Tibial artery (tissue), 4 donors: ENCODE measurements at regions not wholly inside any gene's neighbourhood (a gene's known extent, or its start where the extent isn't known, plus 50 kb on each side); places are given as distances from the start of the nearest gene placed in this dataset.
"Not testable (repeated sequence)": the region's sequence is repeated elsewhere in the genome, so short reads cannot be mapped to it uniquely, and the experiment has no call there.

ENCODE experiments used
- DNase-seq, 2 donors: peaks; one replicate each; pipeline ENCODE4 v3.0.0-alpha.2; 2019
- H3K27ac ChIP-seq, 2 donors: fragments of 200-600 bp; sonication (generic) in 1 of 2; 1 replicate in 1 of 2; 2 replicates in 1 of 2; pipeline ENCODE4 v1.5.1; 2018 to 2019; ENCODE audit warnings: mild to moderate bottlenecking in 1 of 2
- H3K27me3 ChIP-seq, 2 donors: fragments of 200-600 bp; sonication (generic) in 1 of 2; one replicate each; pipeline versions ENCODE4 v1.5.1 to v1.6.0; 2016 to 2019
- H3K36me3 ChIP-seq, 3 donors: fragments of 200-600 bp; sonication (generic) in 2 of 3; one replicate each; pipeline ENCODE4 v1.5.1; 2016 to 2019; ENCODE audit warnings: mild to moderate bottlenecking in 2 of 3
- H3K4me1 ChIP-seq, 4 donors: fragments of 200-600 bp; sonication (generic) in 2 of 4; 1 replicate in 3 of 4; 2 replicates in 1 of 4; pipeline ENCODE4 v1.5.1; 2016 to 2019
- H3K4me3 ChIP-seq, 2 donors: fragments of 200-600 bp; sonication (generic) in 1 of 2; 1 replicate in 1 of 2; 2 replicates in 1 of 2; pipeline ENCODE4 v1.5.1; 2018 to 2019; ENCODE audit warnings: mild to moderate bottlenecking in 2 of 2
- H3K9me3 ChIP-seq, 3 donors: fragments of 200-600 bp; sonication (generic) in 1 of 3; one replicate each; pipeline ENCODE4 v1.5.1; 2016 to 2019
- CTCF ChIP-seq, 2 experiments: fragments of 200-600 bp in 1 of 2; fragments of 450-650 bp in 1 of 2; IDR thresholded peaks; one replicate each; pipeline ENCODE4 v1.5.1; 2017 to 2019; ENCODE audit warnings: antibody characterized with exemption in 2 of 2, mild to moderate bottlenecking in 1 of 2, moderate library complexity in 1 of 2
- intact Hi-C: fragments of 100-400 bp; cut with DNase I; formaldehyde crosslinking; loops from one replicate; pipeline ENCODE4 v1.15.0; 2023; ENCODE audit warnings: low total_unique reads

- no peak overlapping the region for H3K27ac ChIP-seq
- intact Hi-C loops = no loop called here
- no peak overlapping the region for H3K4me3 ChIP-seq
- DNase-seq = no peak
- no peaks in the 10 kb centered on the region for H3K36me3 ChIP-seq
- no peak for TF ChIP-seq CTCF (IDR thresholded peaks at IDR 0.05)
- H3K9me3 ChIP-seq = no peaks in the 10 kb centered on the region
- H3K4me1 ChIP-seq = peaks cover 0 to 27% (median 11%) of the 10 kb centered on the region in 4 donors
- H3K27me3 ChIP-seq = no peaks in the 10 kb centered on the region
Observed at GRCh38 chr1:244303610-244303969, 148.1 kb downstream of the ADSS2 start.

DNA sequence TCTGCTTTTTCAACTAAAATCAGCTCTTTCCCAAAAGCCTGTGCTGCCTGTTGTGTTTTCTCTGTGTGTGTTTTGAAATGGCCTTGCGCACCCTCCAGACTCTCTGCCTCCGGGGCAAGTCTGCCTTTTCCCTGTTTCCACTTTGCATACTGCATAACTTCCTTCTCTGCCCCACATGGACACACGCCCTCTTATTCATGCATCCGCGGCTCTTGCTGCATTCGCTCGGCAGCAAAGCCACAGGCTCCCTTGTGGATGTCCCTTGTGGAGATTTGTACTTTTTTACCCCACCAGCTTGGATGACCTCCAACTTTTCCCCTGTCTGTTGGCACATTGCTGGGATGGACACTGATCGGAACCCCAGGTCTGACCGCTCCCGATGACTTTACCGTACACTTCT is 147.6 kb downstream of the ADSS2 start:
- intact Hi-C loops = no loop called here
- H3K27me3 ChIP-seq = no peaks in the 10 kb centered on the region
- H3K9me3 ChIP-seq = no peaks in the 10 kb centered on the region
- no peak for DNase-seq
- H3K4me1 ChIP-seq = peaks cover 0 to 25% (median 11%) of the 10 kb centered on the region in 4 donors
- H3K4me3 ChIP-seq = no peak overlapping the region
- H3K27ac ChIP-seq = no peak overlapping the region
- H3K36me3 ChIP-seq = no peaks in the 10 kb centered on the region
- no peak for TF ChIP-seq CTCF (IDR thresholded peaks at IDR 0.05)

DNA sequence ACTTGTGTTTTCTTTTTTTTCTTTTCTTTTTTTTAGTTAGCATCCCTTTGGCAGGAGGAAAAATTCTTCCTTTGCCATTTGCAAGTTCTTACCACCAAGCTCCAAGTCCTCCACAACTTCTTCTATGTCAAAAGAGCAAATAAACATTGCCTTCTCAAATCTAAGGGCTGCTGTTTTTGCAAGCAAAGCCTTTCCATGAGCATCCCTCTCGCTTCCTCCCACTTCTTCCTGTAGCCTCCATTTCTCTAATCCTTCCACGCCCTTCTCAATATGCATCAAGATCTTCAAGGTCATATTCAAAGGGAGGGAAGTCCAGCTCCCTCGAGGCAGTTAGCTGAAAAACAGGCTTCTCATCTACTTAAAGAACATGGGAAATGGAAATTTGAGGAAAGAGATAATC is 147.1 kb downstream of the ADSS2 start:
- Histone ChIP-seq H3K36me3 (no peaks in the 10 kb centered on the region), H3K27ac (no peak overlapping the region), H3K4me1 (peaks cover 0 to 21% (median 11%) of the 10 kb centered on the region in 4 donors), H3K4me3 (no peak overlapping the region), H3K9me3 (no peaks in the 10 kb centered on the region), H3K27me3 (no peaks in the 10 kb centered on the region)
- no peak for TF ChIP-seq CTCF (IDR thresholded peaks at IDR 0.05)
- intact Hi-C loops = no loop called here
- DNase-seq = no peak

- no peaks in the 10 kb centered on the region for H3K36me3 ChIP-seq
- no peak for TF ChIP-seq CTCF (IDR thresholded peaks at IDR 0.05)
- H3K9me3 ChIP-seq = no peaks in the 10 kb centered on the region
- H3K27ac ChIP-seq = no peak overlapping the region
- no peak for DNase-seq
- intact Hi-C loops = no loop called here
- no peaks in the 10 kb centered on the region for H3K27me3 ChIP-seq
- H3K4me3 ChIP-seq = no peak overlapping the region
- peaks cover 0 to 13% (median 5%) of the 10 kb centered on the region in 4 donors for H3K4me1 ChIP-seq
Observed at GRCh38 chr1:244305776-244306341, 145.8 kb downstream of the ADSS2 start.

DNA sequence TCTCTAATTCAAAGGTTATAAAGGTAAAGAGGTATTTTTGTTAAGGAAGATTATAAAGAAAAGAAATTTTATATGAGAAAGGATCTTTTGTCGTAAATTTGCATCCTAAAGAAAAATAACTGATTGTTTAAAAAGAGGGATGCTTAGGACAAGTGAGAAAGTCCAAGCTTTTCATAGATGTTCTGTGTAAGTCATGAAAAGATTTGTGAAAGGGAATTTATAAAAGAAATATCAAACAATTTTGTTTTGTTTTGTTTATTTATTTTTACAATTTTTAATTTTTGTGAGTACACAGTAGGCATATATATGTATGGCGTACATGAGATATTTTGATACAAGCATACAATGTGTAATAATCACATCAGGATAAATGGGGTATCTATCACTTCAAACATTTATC is 145.2 kb downstream of the ADSS2 start:
- TF ChIP-seq CTCF (IDR thresholded peaks at IDR 0.05) = no peak
- peaks cover 0 to 8% (median 1%) of the 10 kb centered on the region in 4 donors for H3K4me1 ChIP-seq
- H3K4me3 ChIP-seq = no peak overlapping the region
- H3K9me3 ChIP-seq = no peaks in the 10 kb centered on the region
- H3K27ac ChIP-seq = no peak overlapping the region
- no peaks in the 10 kb centered on the region for H3K36me3 ChIP-seq
- no peaks in the 10 kb centered on the region for H3K27me3 ChIP-seq
- intact Hi-C loops = no loop called here
- no peak for DNase-seq

DNA sequence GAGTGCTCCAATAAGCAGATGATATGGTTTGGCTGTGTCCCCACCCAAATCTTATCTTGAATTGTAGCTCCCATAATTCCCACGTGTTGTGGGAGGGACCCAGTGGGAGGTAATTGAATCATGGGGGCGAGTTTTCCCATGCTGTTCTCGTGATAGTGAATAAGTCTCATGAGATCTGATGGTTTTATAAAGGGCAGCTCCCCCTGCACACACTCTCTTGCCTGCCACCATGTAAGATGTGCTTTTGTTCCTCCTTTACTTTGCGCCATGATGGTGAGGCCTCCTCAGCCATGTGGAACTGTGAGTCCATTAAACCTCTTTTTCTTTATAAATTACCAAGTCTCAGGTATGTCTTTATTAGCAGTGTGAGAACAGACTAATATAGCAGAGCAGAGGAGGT is 142.5 kb downstream of the ADSS2 start:
- H3K4me3 ChIP-seq, H3K9me3 ChIP-seq, DNase-seq, H3K36me3 ChIP-seq, H3K4me1 ChIP-seq, H3K27ac ChIP-seq, intact Hi-C loops, H3K27me3 ChIP-seq: not testable (repeated sequence)
